HL-60 (cell line): ENCODE measurements at regions not wholly inside any gene's neighbourhood (a gene's known extent, or its start where the extent isn't known, plus 50 kb on each side); places are given as distances from the start of the nearest gene placed in this dataset.

Experiments used
- CTCF ChIP-seq: IDR thresholded peaks from one replicate; pipeline ENCODE4 v1.5.1; 2011; ENCODE audit warnings: low read length, control low read depth, inconsistent platforms; ENCODE audit not compliant: insufficient read depth
- GABPA ChIP-seq: IDR thresholded peaks from 2 replicates; pipeline ENCODE4 v1.6.1; 2012; ENCODE audit warnings: low read depth
- POLR2AphosphoS5 ChIP-seq: IDR thresholded peaks from 2 replicates; pipeline ENCODE4 v1.6.1; 2012; ENCODE audit warnings: low read depth
- REST ChIP-seq: IDR thresholded peaks from 2 replicates; pipeline ENCODE4 v1.6.1; 2012; ENCODE audit warnings: low read depth; ENCODE audit not compliant: insufficient replicate concordance
- SPI1 ChIP-seq: IDR thresholded peaks from 2 replicates; pipeline ENCODE4 v1.6.1; 2012; ENCODE audit warnings: low read depth, mild to moderate bottlenecking, borderline replicate concordance

DNA sequence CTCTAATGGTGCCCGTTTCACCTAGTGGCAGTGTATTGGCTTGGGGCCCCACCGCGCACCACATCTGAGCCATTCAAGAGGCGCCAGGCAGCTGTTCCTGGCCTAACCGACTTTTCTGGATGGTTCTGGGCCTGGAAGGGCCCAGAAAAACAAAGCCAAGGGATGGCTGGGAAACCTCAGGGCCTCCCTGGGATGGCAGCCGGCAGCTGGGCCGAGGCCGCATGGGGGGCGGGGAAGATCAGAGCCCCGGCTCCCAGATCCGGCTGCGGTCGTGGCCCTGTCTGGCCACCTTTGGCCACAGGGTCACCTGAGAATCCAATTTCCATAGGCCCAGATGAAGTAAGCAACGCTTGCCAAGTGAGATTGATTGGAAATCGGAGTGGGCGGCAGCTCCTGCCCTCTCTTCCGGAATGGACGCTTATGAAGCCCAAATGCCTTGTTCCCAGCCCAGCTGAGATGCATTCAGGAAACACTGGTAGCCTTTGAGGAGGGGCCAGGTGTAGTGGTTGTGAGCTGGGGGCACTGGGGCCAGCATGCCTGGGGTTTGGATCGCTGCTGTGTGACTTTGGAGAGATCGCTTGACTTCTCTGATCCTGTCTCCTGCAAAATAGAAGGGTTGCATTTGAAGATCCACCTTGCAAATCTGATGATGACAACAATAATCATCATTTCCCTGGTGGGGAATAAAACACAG is 163.8 kb upstream of the GSE1 start:
- no peak for TF ChIP-seq CTCF
- TF ChIP-seq POLR2AphosphoS5: no peak
- no peak for TF ChIP-seq REST
- no peak for TF ChIP-seq GABPA
- TF ChIP-seq SPI1: no peak
